ENCODE measurements at regions not wholly inside any gene's neighbourhood (a gene's known extent, or its start where the extent isn't known, plus 50 kb on each side); places are given as distances from the start of the nearest gene placed in this dataset.

- in situ Hi-C loops (cut with MboI) = no loop called here
- H3K4me2 ChIP-seq (ENCODE audit: control insufficient read depth, insufficient read depth) = no peak overlapping the region
- H3K36me3 ChIP-seq (ENCODE audit: control insufficient read depth in 2 of 2, insufficient read depth in 2 of 2, low read length in 1 of 2) = no peaks in the 10 kb centered on the region
- no peak overlapping the region for H3K27ac ChIP-seq (ENCODE audit: control insufficient read depth, insufficient read depth)
- 80% methylated on average over 2 of the region's 2 CpGs for WGBS (ENCODE audit: insufficient coverage, insufficient replicate concordance, low lambda C conversion rate, missing lambda C conversion rate)
- FAIRE-seq (no peak), ATAC-seq (no peak), DNase-seq (ENCODE audit: low read depth, low spot score) (no peak)
- H3K27me3 ChIP-seq (replicated peaks in 1 of 2; ENCODE audit: control insufficient read depth in 2 of 2, insufficient read depth in 2 of 2, low read length in 1 of 2) = no peaks in the 10 kb centered on the region; a peak in 1 of 4 replicates
- POLR2A ChIA-PET = no interaction called here
- no peak overlapping the region for H2AFZ ChIP-seq (ENCODE audit: control insufficient read depth, low read depth, low read length)
- H3K4me1 ChIP-seq (ENCODE audit: control insufficient read depth, insufficient read depth, low read length) = no peaks in the 10 kb centered on the region
- intact Hi-C loops (cut with micrococcal nuclease; ENCODE audit: unreplicated experiment) = no loop called here
- no peaks in the 10 kb centered on the region for H4K20me1 ChIP-seq (ENCODE audit: control insufficient read depth, insufficient read depth)
- H3K9ac ChIP-seq (ENCODE audit: control insufficient read depth, insufficient read depth, low read length) = no peak overlapping the region
- H3K79me2 ChIP-seq (ENCODE audit: control insufficient read depth, insufficient read depth, low read length) = no peaks in the 10 kb centered on the region
- SMC1A ChIA-PET (ENCODE audit: uncharacterized antibody, unreplicated experiment) = no interaction called here
- RAD21 ChIA-PET (ENCODE audit: unreplicated experiment) = no interaction called here
- CTCF ChIA-PET = interaction anchor here (0.8 kb wide), 1 partner anchor 11 kb away, joined by 3 read pairs; no protein-coding TSS in a partner anchor
- no TSS peak for BruUV-seq (replicated peaks)
- no peak overlapping the region for H3K4me3 ChIP-seq
- TF ChIP-seq ZNF207 (IDR thresholded peaks at IDR 0.05; ENCODE audit: borderline replicate concordance) (no peak), MTA3 (IDR thresholded peaks at IDR 0.05; ENCODE audit: borderline replicate concordance, low read length) (no peak), BHLHE40 (IDR thresholded peaks at IDR 0.05; ENCODE audit: borderline replicate concordance in 1 of 2, low read depth in 2 of 2, low read length in 1 of 2) (no peak), CHD4 (IDR thresholded peaks at IDR 0.05) (no peak), HCFC1 (IDR thresholded peaks at IDR 0.05; ENCODE audit: low read length) (no peak), KAT2A (conservative IDR thresholded peaks at IDR 0.05; ENCODE audit: control insufficient read depth, low read depth, low read length) (no peak), SIX5 (IDR thresholded peaks at IDR 0.05; ENCODE audit: low read depth, low read length, severe bottlenecking) (no peak), FOXK2 (IDR thresholded peaks at IDR 0.05) (no peak), E2F4 (IDR thresholded peaks at IDR 0.05; ENCODE audit: low read depth, low read length) (no peak), PML (IDR thresholded peaks at IDR 0.05; ENCODE audit: low read length) (no peak), YY1 (IDR thresholded peaks at IDR 0.05; ENCODE audit: low read depth, low read length) (no peak), NR2C1 (IDR thresholded peaks at IDR 0.05) (no peak), EZH2 (IDR thresholded peaks at IDR 0.05; ENCODE audit: borderline replicate concordance, control insufficient read depth, low read depth, low read length) (no peak)
- no peaks in the 10 kb centered on the region for H3K9me3 ChIP-seq (replicated peaks; ENCODE audit: control insufficient read depth, insufficient read depth, low read length)
Measured at GRCh38 chr5:73354406-73354805, 94.2 kb downstream of the FOXD1 start.
